ENCODE measurements at regions not wholly inside any gene's neighbourhood (a gene's known extent, or its start where the extent isn't known, plus 50 kb on each side); places are given as distances from the start of the nearest gene placed in this dataset.

DNA sequence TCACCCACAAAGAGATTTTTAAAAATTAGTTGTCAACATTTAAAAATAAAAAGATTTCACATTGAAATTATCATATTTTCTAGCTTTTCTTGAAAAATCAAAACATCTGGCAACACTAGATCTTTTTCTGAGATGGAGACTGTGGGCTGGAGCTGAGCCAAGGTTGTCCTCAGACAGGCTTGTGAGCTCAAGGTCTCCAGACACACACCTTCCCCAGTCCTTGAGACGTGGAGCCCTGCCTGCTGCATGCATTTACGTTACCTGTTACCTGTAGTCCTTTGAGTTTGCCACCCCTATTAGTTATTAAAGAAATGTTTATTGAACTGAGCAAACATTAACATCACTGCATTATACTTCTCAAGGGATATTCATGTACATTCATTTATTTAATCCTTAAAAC, 87.5 kb upstream of the TLE1 start:
- H3K4me3 Mint-ChIP-seq: no peak overlapping the region
- no peak overlapping the region for H3K27ac Mint-ChIP-seq
- DNase-seq: no peak
- no peaks in the 10 kb centered on the region for H3K4me1 ChIP-seq (ENCODE audit: insufficient read depth, low read length)
- no peak overlapping the region for H3K4me3 ChIP-seq (ENCODE audit: low read length)
- POLR2A ChIA-PET: no interaction called here
- no peak for ATAC-seq (ENCODE audit: poor library complexity)
- H3K9me3 Mint-ChIP-seq: no peaks in the 10 kb centered on the region
- H3K27me3 ChIP-seq (ENCODE audit: control insufficient read depth in 1 of 2, insufficient read depth in 2 of 2, low read length in 2 of 2): no peaks in the 10 kb centered on the region
- CTCF ChIA-PET: no interaction called here
- intact Hi-C loops (cut with DNase I, micrococcal nuclease): no loop called here
- TF ChIP-seq, protein P1, sequence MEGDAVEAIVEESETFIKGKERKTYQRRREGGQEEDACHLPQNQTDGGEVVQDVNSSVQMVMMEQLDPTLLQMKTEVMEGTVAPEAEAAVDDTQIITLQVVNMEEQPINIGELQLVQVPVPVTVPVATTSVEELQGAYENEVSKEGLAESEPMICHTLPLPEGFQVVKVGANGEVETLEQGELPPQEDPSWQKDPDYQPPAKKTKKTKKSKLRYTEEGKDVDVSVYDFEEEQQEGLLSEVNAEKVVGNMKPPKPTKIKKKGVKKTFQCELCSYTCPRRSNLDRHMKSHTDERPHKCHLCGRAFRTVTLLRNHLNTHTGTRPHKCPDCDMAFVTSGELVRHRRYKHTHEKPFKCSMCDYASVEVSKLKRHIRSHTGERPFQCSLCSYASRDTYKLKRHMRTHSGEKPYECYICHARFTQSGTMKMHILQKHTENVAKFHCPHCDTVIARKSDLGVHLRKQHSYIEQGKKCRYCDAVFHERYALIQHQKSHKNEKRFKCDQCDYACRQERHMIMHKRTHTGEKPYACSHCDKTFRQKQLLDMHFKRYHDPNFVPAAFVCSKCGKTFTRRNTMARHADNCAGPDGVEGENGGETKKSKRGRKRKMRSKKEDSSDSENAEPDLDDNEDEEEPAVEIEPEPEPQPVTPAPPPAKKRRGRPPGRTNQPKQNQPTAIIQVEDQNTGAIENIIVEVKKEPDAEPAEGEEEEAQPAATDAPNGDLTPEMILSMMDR (IDR thresholded peaks at IDR 0.05): no peak
- no peaks in the 10 kb centered on the region for H3K4me1 Mint-ChIP-seq (ENCODE audit: low read depth)
- H3K27ac ChIP-seq (ENCODE audit: low read depth in 1 of 2, low read length in 2 of 2): no peak overlapping the region
- peaks cover 0 to 8% of the 10 kb centered on the region in 2 experiments for H3K9me3 ChIP-seq (ENCODE audit: control insufficient read depth in 1 of 2, insufficient read depth in 1 of 2, low read length in 2 of 2)
- no peaks in the 10 kb centered on the region for H3K36me3 ChIP-seq (ENCODE audit: insufficient read depth, low read length)
- no peaks in the 10 kb centered on the region for H3K36me3 Mint-ChIP-seq (ENCODE audit: low read depth)
- no peaks in the 10 kb centered on the region for H3K27me3 Mint-ChIP-seq

DNA sequence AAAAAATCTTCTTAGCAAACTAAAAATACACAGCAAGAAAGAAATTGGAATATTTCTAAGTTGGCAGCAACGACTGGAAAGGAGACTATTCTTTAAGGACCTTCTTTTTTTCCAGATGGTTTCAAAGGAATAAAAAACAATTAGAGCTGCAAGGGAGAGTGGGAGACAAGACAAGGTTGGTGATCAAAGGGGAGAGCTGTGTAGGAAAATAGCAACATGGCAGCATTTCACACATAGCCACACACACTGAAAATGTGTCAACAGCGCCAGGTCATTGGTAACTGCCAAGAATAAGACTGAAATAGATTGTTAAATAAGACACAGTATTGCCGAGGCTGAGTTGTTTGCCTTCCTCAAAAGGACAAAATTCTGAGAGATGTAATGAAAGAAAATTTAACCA, 88.1 kb upstream of the TLE1 start:
- Mint-ChIP-seq H3K27me3 (no peaks in the 10 kb centered on the region), H3K4me3 (no peak overlapping the region), H3K36me3 (ENCODE audit: low read depth) (no peaks in the 10 kb centered on the region), H3K4me1 (ENCODE audit: low read depth) (no peaks in the 10 kb centered on the region), H3K9me3 (no peaks in the 10 kb centered on the region), H3K27ac (no peak overlapping the region)
- CTCF ChIA-PET: no interaction called here
- Histone ChIP-seq H3K4me1 (ENCODE audit: insufficient read depth, low read length) (no peaks in the 10 kb centered on the region), H3K27ac (ENCODE audit: low read depth in 1 of 2, low read length in 2 of 2) (no peak overlapping the region), H3K27me3 (ENCODE audit: control insufficient read depth in 1 of 2, insufficient read depth in 2 of 2, low read length in 2 of 2) (no peaks in the 10 kb centered on the region), H3K4me3 (ENCODE audit: low read length) (no peak overlapping the region), H3K36me3 (ENCODE audit: insufficient read depth, low read length) (no peaks in the 10 kb centered on the region), H3K9me3 (ENCODE audit: control insufficient read depth in 1 of 2, insufficient read depth in 1 of 2, low read length in 2 of 2) (peaks cover 0 to 8% of the 10 kb centered on the region in 2 experiments)
- POLR2A ChIA-PET: no interaction called here
- ATAC-seq (ENCODE audit: poor library complexity) (no peak), DNase-seq (no peak)
- intact Hi-C loops (cut with DNase I, micrococcal nuclease): no loop called here
- TF ChIP-seq, protein P1 (IDR thresholded peaks at IDR 0.05): no peak

DNA sequence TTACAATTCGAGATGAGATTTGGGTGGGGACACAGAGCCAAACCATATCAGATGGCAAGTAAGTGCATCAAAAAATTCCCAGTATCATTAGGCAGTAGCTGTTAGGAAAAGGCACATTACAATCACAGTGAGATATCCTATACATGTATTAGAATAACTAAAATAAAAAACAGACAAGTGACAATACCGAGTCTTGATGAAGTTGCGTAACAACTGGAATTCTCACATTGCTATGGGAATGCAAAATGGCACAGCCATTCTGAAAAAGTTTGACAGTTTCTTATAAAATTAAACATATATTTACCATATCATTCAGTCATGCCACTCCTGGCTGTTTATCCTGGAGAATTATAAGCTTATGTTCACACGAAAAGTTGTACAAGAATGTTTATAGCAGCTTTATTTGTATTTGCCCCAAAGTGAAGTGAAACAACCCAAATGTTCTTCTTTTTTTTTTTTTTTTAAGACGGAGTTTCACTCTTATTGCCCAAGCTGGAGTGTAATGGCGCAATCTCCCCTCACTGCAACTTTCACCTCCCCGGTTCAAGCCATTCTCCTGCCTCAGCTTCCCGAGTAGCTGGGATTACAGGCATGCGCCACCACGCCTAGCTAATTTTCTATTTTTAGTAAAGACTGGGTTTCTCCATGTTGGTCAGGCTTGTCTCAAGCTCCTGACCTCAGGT, 93.1 kb upstream of the TLE1 start:
- H3K27me3 Mint-ChIP-seq: no peaks in the 10 kb centered on the region
- ChIA-PET CTCF (interaction anchor here (0.7 kb wide), 1 partner anchor 145 kb away, joined by 3 read pairs; no protein-coding TSS in a partner anchor), POLR2A (no interaction called here)
- H3K9me3 Mint-ChIP-seq: no peaks in the 10 kb centered on the region
- TF ChIP-seq, protein P1 (IDR thresholded peaks at IDR 0.05): no peak
- no peak overlapping the region for H3K4me3 ChIP-seq (ENCODE audit: low read length)
- H3K27ac ChIP-seq (ENCODE audit: low read depth in 1 of 2, low read length in 2 of 2): no peak overlapping the region
- H3K4me3 Mint-ChIP-seq: no peak overlapping the region
- no peaks in the 10 kb centered on the region for H3K27me3 ChIP-seq (ENCODE audit: control insufficient read depth in 1 of 2, insufficient read depth in 2 of 2, low read length in 2 of 2)
- intact Hi-C loops (cut with DNase I, micrococcal nuclease): no loop called here
- no peak for ATAC-seq (ENCODE audit: poor library complexity)
- no peaks in the 10 kb centered on the region for H3K36me3 Mint-ChIP-seq (ENCODE audit: low read depth)
- no peaks in the 10 kb centered on the region for H3K4me1 Mint-ChIP-seq (ENCODE audit: low read depth)
- peaks cover 0 to 3% of the 10 kb centered on the region in 2 experiments for H3K9me3 ChIP-seq (ENCODE audit: control insufficient read depth in 1 of 2, insufficient read depth in 1 of 2, low read length in 2 of 2)
- H3K4me1 ChIP-seq (ENCODE audit: insufficient read depth, low read length): no peaks in the 10 kb centered on the region
- no peaks in the 10 kb centered on the region for H3K36me3 ChIP-seq (ENCODE audit: insufficient read depth, low read length)
- no peak overlapping the region for H3K27ac Mint-ChIP-seq
- DNase-seq: no peak

Data from CD4-positive, alpha-beta T cell (primary cell).